ENCODE measurements at regions not wholly inside any gene's neighbourhood (a gene's known extent, or its start where the extent isn't known, plus 50 kb on each side); places are given as distances from the start of the nearest gene placed in this dataset.

DNA sequence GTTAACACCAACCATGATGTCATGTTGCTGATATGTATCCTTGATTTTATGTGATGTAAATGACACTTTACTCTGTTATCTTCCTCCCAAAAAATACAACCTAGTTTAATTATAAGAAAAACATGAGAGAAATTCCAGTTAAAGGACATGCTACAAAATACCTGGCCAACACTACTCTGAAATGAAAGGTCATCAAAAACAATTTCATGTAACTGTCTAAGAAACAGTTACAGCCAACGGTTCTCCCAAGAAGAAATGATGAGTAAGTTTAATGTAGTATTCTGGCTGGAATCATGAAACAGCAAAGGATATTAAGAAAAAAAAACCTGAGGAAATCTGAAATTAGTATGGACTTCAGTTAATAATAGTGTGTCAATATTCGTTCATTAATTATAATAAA, 653.3 kb upstream of the FOXG1 start:
- Histone ChIP-seq H3K9me3 (ENCODE audit: insufficient read depth, low read depth, low read length) (no peaks in the 10 kb centered on the region), H3K4me3 (ENCODE audit: insufficient read depth, low read depth, low read length) (no peak overlapping the region), H4K20me1 (ENCODE audit: insufficient read depth, low read length) (no peaks in the 10 kb centered on the region), H3K4me1 (ENCODE audit: insufficient read depth, low read length) (no peaks in the 10 kb centered on the region), H3K4me2 (ENCODE audit: low read length) (no peak overlapping the region), H2AFZ (ENCODE audit: low read depth, low read length) (no peak overlapping the region), H3K27ac (ENCODE audit: low read depth, low read length) (no peak overlapping the region), H3K27me3 (ENCODE audit: insufficient read depth, low read length) (no peaks in the 10 kb centered on the region), H3K36me3 (ENCODE audit: insufficient read depth, low read length) (no peaks in the 10 kb centered on the region), H3K9ac (ENCODE audit: low read length) (no peak overlapping the region), H3K79me2 (ENCODE audit: insufficient read depth, low read length) (no peaks in the 10 kb centered on the region)
- Mint-ChIP-seq H3K4me3 (ENCODE audit: unreplicated experiment) (no peak overlapping the region), H3K9me3 (ENCODE audit: unreplicated experiment) (no peaks in the 10 kb centered on the region), H3K36me3 (ENCODE audit: low read depth, unreplicated experiment) (no peaks in the 10 kb centered on the region), H3K27ac (ENCODE audit: unreplicated experiment) (no peak overlapping the region), H3K4me1 (ENCODE audit: low read depth, unreplicated experiment) (no peaks in the 10 kb centered on the region), H3K27me3 (ENCODE audit: low read depth, unreplicated experiment) (no peaks in the 10 kb centered on the region)
- TF ChIP-seq, protein P1, sequence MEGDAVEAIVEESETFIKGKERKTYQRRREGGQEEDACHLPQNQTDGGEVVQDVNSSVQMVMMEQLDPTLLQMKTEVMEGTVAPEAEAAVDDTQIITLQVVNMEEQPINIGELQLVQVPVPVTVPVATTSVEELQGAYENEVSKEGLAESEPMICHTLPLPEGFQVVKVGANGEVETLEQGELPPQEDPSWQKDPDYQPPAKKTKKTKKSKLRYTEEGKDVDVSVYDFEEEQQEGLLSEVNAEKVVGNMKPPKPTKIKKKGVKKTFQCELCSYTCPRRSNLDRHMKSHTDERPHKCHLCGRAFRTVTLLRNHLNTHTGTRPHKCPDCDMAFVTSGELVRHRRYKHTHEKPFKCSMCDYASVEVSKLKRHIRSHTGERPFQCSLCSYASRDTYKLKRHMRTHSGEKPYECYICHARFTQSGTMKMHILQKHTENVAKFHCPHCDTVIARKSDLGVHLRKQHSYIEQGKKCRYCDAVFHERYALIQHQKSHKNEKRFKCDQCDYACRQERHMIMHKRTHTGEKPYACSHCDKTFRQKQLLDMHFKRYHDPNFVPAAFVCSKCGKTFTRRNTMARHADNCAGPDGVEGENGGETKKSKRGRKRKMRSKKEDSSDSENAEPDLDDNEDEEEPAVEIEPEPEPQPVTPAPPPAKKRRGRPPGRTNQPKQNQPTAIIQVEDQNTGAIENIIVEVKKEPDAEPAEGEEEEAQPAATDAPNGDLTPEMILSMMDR (IDR thresholded peaks at IDR 0.05; ENCODE audit: insufficient read depth, low read depth, low read length): no peak
- TF ChIP-seq EZH2 (IDR thresholded peaks at IDR 0.05; ENCODE audit: insufficient read depth, low read length): no peak
- no peak for DNase-seq (ENCODE audit: low read depth)
- no peak for FAIRE-seq

DNA sequence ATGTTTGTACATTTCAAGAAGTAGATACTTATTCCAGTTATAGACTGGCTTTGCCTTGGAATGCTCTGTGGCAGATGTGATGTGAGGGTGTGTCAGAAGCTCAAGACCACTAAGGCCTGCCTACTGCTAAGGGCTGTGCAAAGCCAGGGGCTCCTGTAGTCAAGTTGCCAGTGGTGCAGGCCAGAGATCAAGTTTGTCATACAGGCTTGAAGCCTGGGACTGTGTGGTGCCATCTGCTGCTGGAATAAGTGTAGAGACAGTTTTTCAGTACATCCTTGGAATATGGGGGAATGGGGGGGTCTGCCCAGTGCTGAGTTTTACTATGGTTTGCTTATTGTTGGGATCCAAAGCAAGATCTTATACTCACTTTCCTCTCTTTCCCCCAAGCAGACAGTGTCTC, 649.9 kb upstream of the FOXG1 start:
- no peaks in the 10 kb centered on the region for H4K20me1 ChIP-seq (ENCODE audit: insufficient read depth, low read length)
- H3K27me3 Mint-ChIP-seq (ENCODE audit: low read depth, unreplicated experiment): peaks cover 2% of the 10 kb centered on the region
- no peak for TF ChIP-seq EZH2 (IDR thresholded peaks at IDR 0.05; ENCODE audit: insufficient read depth, low read length)
- TF ChIP-seq, protein P1 (IDR thresholded peaks at IDR 0.05; ENCODE audit: insufficient read depth, low read depth, low read length): no peak
- no peak overlapping the region for H3K27ac ChIP-seq (ENCODE audit: low read depth, low read length)
- H3K4me1 ChIP-seq (ENCODE audit: insufficient read depth, low read length): no peaks in the 10 kb centered on the region
- FAIRE-seq: no peak
- no peak overlapping the region for H3K4me3 Mint-ChIP-seq (ENCODE audit: unreplicated experiment)
- H3K4me2 ChIP-seq (ENCODE audit: low read length): no peak overlapping the region
- no peaks in the 10 kb centered on the region for H3K27me3 ChIP-seq (ENCODE audit: insufficient read depth, low read length)
- H3K36me3 Mint-ChIP-seq (ENCODE audit: low read depth, unreplicated experiment): no peaks in the 10 kb centered on the region
- H3K4me1 Mint-ChIP-seq (ENCODE audit: low read depth, unreplicated experiment): no peaks in the 10 kb centered on the region
- no peak overlapping the region for H2AFZ ChIP-seq (ENCODE audit: low read depth, low read length)
- no peaks in the 10 kb centered on the region for H3K36me3 ChIP-seq (ENCODE audit: insufficient read depth, low read length)
- H3K9me3 ChIP-seq (ENCODE audit: insufficient read depth, low read depth, low read length): no peaks in the 10 kb centered on the region
- DNase-seq (ENCODE audit: low read depth): no peak
- no peaks in the 10 kb centered on the region for H3K9me3 Mint-ChIP-seq (ENCODE audit: unreplicated experiment)
- no peak overlapping the region for H3K4me3 ChIP-seq (ENCODE audit: insufficient read depth, low read depth, low read length)
- no peaks in the 10 kb centered on the region for H3K79me2 ChIP-seq (ENCODE audit: insufficient read depth, low read length)
- no peak overlapping the region for H3K9ac ChIP-seq (ENCODE audit: low read length)
- H3K27ac Mint-ChIP-seq (ENCODE audit: unreplicated experiment): no peak overlapping the region

- Mint-ChIP-seq H3K4me3 (ENCODE audit: unreplicated experiment) (no peak overlapping the region), H3K4me1 (ENCODE audit: low read depth, unreplicated experiment) (no peaks in the 10 kb centered on the region), H3K27me3 (ENCODE audit: low read depth, unreplicated experiment) (peaks cover 2% of the 10 kb centered on the region), H3K36me3 (ENCODE audit: low read depth, unreplicated experiment) (no peaks in the 10 kb centered on the region), H3K27ac (ENCODE audit: unreplicated experiment) (no peak overlapping the region), H3K9me3 (ENCODE audit: unreplicated experiment) (no peaks in the 10 kb centered on the region)
- FAIRE-seq: no peak
- H3K4me2 ChIP-seq (ENCODE audit: low read length): no peak overlapping the region
- no peaks in the 10 kb centered on the region for H4K20me1 ChIP-seq (ENCODE audit: insufficient read depth, low read length)
- H2AFZ ChIP-seq (ENCODE audit: low read depth, low read length): no peak overlapping the region
- H3K9ac ChIP-seq (ENCODE audit: low read length): no peak overlapping the region
- no peak overlapping the region for H3K4me3 ChIP-seq (ENCODE audit: insufficient read depth, low read depth, low read length)
- H3K36me3 ChIP-seq (ENCODE audit: insufficient read depth, low read length): no peaks in the 10 kb centered on the region
- no peaks in the 10 kb centered on the region for H3K4me1 ChIP-seq (ENCODE audit: insufficient read depth, low read length)
- TF ChIP-seq, protein P1 (IDR thresholded peaks at IDR 0.05; ENCODE audit: insufficient read depth, low read depth, low read length): no peak
- no peak for TF ChIP-seq EZH2 (IDR thresholded peaks at IDR 0.05; ENCODE audit: insufficient read depth, low read length)
- H3K27me3 ChIP-seq (ENCODE audit: insufficient read depth, low read length): no peaks in the 10 kb centered on the region
- H3K27ac ChIP-seq (ENCODE audit: low read depth, low read length): no peak overlapping the region
- no peaks in the 10 kb centered on the region for H3K9me3 ChIP-seq (ENCODE audit: insufficient read depth, low read depth, low read length)
- no peaks in the 10 kb centered on the region for H3K79me2 ChIP-seq (ENCODE audit: insufficient read depth, low read length)
- no peak for DNase-seq (ENCODE audit: low read depth)
Observed at GRCh38 chr14:28119849-28120248, 646.7 kb upstream of the FOXG1 start.
